ENCODE measurements at regions not wholly inside any gene's neighbourhood (a gene's known extent, or its start where the extent isn't known, plus 50 kb on each side); places are given as distances from the start of the nearest gene placed in this dataset.

DNA sequence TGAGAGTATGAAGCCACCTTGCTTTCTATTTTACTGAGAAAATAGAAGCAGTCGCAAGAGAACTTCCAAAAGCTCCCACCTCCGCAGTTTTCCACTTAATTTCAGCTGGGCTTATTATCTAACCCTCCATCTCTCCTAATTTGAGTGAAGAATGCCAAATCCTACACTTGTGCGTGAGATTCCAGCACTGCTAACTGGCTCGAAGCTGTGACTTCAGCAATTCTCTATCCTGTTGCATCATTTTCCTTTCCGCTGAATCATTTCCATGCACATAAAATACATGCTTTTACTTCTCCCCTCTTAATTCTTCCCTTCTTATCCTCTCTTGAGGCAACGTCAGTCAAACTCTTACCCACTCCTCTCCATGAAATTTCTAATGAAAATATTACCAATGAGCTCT lies 189.5 kb downstream of the GASK1B start (continued):
- no peak for TF ChIP-seq BMI1 (IDR thresholded peaks at IDR 0.05; ENCODE audit: borderline replicate concordance)
- TF ChIP-seq, protein P1, sequence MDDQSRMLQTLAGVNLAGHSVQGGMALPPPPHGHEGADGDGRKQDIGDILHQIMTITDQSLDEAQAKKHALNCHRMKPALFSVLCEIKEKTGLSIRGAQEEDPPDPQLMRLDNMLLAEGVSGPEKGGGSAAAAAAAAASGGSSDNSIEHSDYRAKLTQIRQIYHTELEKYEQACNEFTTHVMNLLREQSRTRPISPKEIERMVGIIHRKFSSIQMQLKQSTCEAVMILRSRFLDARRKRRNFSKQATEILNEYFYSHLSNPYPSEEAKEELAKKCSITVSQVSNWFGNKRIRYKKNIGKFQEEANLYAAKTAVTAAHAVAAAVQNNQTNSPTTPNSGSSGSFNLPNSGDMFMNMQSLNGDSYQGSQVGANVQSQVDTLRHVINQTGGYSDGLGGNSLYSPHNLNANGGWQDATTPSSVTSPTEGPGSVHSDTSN (IDR thresholded peaks at IDR 0.05; ENCODE audit: insufficient replicate concordance, low read depth, low read length) = no peak
- no peak for TF ChIP-seq RAD21 (IDR thresholded peaks at IDR 0.05; ENCODE audit: insufficient read depth, low read depth, low read length)
- no peak for TF ChIP-seq TCF12 (IDR thresholded peaks at IDR 0.05; ENCODE audit: low read depth, low read length)
- TF ChIP-seq CREB1 (IDR thresholded peaks at IDR 0.05; ENCODE audit: low read depth) = no peak

DNA sequence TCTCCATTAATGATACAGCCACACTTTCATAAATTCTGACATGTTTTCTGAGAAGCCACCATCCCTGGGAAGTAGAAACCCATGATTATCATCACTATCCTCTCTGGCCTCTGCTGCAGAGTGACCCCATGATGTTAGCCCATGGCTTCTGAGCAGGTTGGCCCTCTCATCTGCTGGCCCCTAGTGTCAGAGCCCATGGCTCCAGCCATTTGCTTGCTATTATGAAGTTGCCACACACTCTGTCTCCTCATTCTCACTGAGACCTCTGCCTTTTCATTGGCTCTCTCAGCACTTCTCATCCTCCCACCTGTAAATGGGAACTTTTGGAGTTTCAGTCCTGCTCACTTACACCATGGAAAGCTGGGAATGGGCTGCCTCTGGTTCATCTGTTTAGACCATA lies 192.7 kb downstream of the GASK1B start:
- no peak for DNase-seq (ENCODE audit: low read depth, low spot score)

More for the DNA sequence above, 192.7 kb downstream of the GASK1B start:
- H3K9me3 ChIP-seq (replicated peaks; ENCODE audit: control insufficient read depth, insufficient read depth, low read length) = no peaks in the 10 kb centered on the region
- no peaks in the 10 kb centered on the region for H3K4me1 ChIP-seq (ENCODE audit: control insufficient read depth, insufficient read depth, low read length)
- ChIA-PET POLR2A (no interaction called here), RAD21 (ENCODE audit: unreplicated experiment) (no interaction called here), SMC1A (ENCODE audit: uncharacterized antibody, unreplicated experiment) (interaction anchor here (1.0 kb wide), 1 partner anchor 761 kb away, joined by 3 read pairs; no protein-coding TSS in a partner anchor), CTCF (interaction anchor here (0.7 to 1.7 kb wide), 5 partner anchors 8 to 776 kb away, joined by 3 to 4 read pairs (median 3); no protein-coding TSS in a partner anchor)
- no TSS peak for BruUV-seq (replicated peaks)
- TF ChIP-seq HDAC6 (IDR thresholded peaks at IDR 0.05; ENCODE audit: unreplicated experiment) = no peak
- TF ChIP-seq, protein P2, sequence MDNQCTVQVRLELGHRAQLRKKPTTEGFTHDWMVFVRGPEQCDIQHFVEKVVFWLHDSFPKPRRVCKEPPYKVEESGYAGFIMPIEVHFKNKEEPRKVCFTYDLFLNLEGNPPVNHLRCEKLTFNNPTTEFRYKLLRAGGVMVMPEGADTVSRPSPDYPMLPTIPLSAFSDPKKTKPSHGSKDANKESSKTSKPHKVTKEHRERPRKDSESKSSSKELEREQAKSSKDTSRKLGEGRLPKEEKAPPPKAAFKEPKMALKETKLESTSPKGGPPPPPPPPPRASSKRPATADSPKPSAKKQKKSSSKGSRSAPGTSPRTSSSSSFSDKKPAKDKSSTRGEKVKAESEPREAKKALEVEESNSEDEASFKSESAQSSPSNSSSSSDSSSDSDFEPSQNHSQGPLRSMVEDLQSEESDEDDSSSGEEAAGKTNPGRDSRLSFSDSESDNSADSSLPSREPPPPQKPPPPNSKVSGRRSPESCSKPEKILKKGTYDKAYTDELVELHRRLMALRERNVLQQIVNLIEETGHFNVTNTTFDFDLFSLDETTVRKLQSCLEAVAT (IDR thresholded peaks at IDR 0.05) = no peak
- TF ChIP-seq, protein P3, sequence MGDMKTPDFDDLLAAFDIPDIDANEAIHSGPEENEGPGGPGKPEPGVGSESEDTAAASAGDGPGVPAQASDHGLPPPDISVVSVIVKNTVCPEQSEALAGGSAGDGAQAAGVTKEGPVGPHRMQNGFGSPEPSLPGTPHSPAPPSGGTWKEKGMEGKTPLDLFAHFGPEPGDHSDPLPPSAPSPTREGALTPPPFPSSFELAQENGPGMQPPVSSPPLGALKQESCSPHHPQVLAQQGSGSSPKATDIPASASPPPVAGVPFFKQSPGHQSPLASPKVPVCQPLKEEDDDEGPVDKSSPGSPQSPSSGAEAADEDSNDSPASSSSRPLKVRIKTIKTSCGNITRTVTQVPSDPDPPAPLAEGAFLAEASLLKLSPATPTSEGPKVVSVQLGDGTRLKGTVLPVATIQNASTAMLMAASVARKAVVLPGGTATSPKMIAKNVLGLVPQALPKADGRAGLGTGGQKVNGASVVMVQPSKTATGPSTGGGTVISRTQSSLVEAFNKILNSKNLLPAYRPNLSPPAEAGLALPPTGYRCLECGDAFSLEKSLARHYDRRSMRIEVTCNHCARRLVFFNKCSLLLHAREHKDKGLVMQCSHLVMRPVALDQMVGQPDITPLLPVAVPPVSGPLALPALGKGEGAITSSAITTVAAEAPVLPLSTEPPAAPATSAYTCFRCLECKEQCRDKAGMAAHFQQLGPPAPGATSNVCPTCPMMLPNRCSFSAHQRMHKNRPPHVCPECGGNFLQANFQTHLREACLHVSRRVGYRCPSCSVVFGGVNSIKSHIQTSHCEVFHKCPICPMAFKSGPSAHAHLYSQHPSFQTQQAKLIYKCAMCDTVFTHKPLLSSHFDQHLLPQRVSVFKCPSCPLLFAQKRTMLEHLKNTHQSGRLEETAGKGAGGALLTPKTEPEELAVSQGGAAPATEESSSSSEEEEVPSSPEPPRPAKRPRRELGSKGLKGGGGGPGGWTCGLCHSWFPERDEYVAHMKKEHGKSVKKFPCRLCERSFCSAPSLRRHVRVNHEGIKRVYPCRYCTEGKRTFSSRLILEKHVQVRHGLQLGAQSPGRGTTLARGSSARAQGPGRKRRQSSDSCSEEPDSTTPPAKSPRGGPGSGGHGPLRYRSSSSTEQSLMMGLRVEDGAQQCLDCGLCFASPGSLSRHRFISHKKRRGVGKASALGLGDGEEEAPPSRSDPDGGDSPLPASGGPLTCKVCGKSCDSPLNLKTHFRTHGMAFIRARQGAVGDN (IDR thresholded peaks at IDR 0.05) = no peak
- TF ChIP-seq, protein P4, sequence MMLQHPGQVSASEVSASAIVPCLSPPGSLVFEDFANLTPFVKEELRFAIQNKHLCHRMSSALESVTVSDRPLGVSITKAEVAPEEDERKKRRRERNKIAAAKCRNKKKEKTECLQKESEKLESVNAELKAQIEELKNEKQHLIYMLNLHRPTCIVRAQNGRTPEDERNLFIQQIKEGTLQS (IDR thresholded peaks at IDR 0.05; ENCODE audit: borderline replicate concordance, extremely low read depth, low read depth, low read length) = no peak
- TF ChIP-seq, protein P5, sequence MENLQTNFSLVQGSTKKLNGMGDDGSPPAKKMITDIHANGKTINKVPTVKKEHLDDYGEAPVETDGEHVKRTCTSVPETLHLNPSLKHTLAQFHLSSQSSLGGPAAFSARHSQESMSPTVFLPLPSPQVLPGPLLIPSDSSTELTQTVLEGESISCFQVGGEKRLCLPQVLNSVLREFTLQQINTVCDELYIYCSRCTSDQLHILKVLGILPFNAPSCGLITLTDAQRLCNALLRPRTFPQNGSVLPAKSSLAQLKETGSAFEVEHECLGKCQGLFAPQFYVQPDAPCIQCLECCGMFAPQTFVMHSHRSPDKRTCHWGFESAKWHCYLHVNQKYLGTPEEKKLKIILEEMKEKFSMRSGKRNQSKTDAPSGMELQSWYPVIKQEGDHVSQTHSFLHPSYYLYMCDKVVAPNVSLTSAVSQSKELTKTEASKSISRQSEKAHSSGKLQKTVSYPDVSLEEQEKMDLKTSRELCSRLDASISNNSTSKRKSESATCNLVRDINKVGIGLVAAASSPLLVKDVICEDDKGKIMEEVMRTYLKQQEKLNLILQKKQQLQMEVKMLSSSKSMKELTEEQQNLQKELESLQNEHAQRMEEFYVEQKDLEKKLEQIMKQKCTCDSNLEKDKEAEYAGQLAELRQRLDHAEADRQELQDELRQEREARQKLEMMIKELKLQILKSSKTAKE (IDR thresholded peaks at IDR 0.05; ENCODE audit: low read depth, poor library complexity, severe bottlenecking) = no peak
- FAIRE-seq (no peak), ATAC-seq (no peak)
- no peak overlapping the region for H3K4me2 ChIP-seq (ENCODE audit: control insufficient read depth, insufficient read depth)
- in situ Hi-C loops (cut with MboI) = no loop called here
- H3K79me2 ChIP-seq (ENCODE audit: control insufficient read depth, insufficient read depth, low read length) = no peaks in the 10 kb centered on the region
- no peak overlapping the region for H3K27ac ChIP-seq (ENCODE audit: control insufficient read depth, insufficient read depth)
- H3K9ac ChIP-seq (ENCODE audit: control insufficient read depth, insufficient read depth, low read length) = no peak overlapping the region
- no peaks in the 10 kb centered on the region for H4K20me1 ChIP-seq (ENCODE audit: control insufficient read depth, insufficient read depth)
- intact Hi-C loops (cut with micrococcal nuclease; ENCODE audit: unreplicated experiment) = no loop called here
- no peaks in the 10 kb centered on the region for H3K36me3 ChIP-seq (ENCODE audit: control insufficient read depth in 2 of 2, insufficient read depth in 2 of 2, low read length in 1 of 2)
- no peak overlapping the region for H3K4me3 ChIP-seq
- no peak overlapping the region for H2AFZ ChIP-seq (ENCODE audit: control insufficient read depth, low read depth, low read length)
- no peaks in the 10 kb centered on the region; a peak in 1 of 4 replicates for H3K27me3 ChIP-seq (replicated peaks in 1 of 2; ENCODE audit: control insufficient read depth in 2 of 2, insufficient read depth in 2 of 2, low read length in 1 of 2)
